ENCODE measurements at regions not wholly inside any gene's neighbourhood (a gene's known extent, or its start where the extent isn't known, plus 50 kb on each side); places are given as distances from the start of the nearest gene placed in this dataset.

DNA sequence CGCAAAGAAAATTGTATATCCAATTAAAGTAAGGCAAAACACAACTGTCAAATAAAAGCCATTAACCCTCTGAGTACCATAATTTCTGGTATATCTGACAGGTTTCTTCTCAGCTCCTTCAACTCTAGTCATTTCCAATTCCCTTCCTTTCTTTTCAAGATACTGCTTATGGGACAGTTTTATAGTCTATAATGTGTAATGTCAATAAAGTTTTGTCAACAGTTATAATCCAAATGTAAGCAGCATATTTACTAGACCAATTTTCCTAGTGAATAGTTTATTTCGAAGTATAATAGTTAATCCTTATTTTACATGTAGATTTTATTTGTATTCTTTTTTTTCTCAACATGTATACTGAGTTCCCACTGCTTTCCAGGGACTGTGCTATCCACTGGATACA, 1081.8 kb downstream of the EPHA7 start:
- H3K4me3 ChIP-seq = no peak overlapping the region
- H3K36me3 ChIP-seq (ENCODE audit: low read depth) = no peaks in the 10 kb centered on the region
- H3K4me2 ChIP-seq = no peak overlapping the region
- no peaks in the 10 kb centered on the region for H3K9me3 ChIP-seq (ENCODE audit: insufficient read depth, low read depth)
- H3K27ac ChIP-seq = no peak overlapping the region
- no peaks in the 10 kb centered on the region for H3K79me2 ChIP-seq (ENCODE audit: low read depth)
- no peaks in the 10 kb centered on the region for H3F3A ChIP-seq (ENCODE audit: insufficient read depth, low read depth)
- no peaks in the 10 kb centered on the region for H4K20me1 ChIP-seq (ENCODE audit: insufficient read depth)
- no peaks in the 10 kb centered on the region for H3K4me1 ChIP-seq (replicated peaks; ENCODE audit: insufficient read depth)
- intact Hi-C loops (cut with micrococcal nuclease; ENCODE audit: unreplicated experiment) = no loop called here
- no peak overlapping the region for H2AFZ ChIP-seq
- H3K9me2 ChIP-seq (ENCODE audit: insufficient read depth) = no peaks in the 10 kb centered on the region
- no TSS peak for BruUV-seq (replicated peaks)
- H3K27me3 ChIP-seq (ENCODE audit: insufficient read depth, low read depth) = no peaks in the 10 kb centered on the region
- CTCF ChIA-PET = no interaction called here
- no peak for DNase-seq
- TF ChIP-seq EZH2 (IDR thresholded peaks at IDR 0.05; ENCODE audit: low read depth) = no peak
- TF ChIP-seq, protein P1, sequence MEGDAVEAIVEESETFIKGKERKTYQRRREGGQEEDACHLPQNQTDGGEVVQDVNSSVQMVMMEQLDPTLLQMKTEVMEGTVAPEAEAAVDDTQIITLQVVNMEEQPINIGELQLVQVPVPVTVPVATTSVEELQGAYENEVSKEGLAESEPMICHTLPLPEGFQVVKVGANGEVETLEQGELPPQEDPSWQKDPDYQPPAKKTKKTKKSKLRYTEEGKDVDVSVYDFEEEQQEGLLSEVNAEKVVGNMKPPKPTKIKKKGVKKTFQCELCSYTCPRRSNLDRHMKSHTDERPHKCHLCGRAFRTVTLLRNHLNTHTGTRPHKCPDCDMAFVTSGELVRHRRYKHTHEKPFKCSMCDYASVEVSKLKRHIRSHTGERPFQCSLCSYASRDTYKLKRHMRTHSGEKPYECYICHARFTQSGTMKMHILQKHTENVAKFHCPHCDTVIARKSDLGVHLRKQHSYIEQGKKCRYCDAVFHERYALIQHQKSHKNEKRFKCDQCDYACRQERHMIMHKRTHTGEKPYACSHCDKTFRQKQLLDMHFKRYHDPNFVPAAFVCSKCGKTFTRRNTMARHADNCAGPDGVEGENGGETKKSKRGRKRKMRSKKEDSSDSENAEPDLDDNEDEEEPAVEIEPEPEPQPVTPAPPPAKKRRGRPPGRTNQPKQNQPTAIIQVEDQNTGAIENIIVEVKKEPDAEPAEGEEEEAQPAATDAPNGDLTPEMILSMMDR (conservative IDR thresholded peaks at IDR 0.05) = no peak
- POLR2A ChIA-PET (ENCODE audit: unreplicated experiment) = no interaction called here

DNA sequence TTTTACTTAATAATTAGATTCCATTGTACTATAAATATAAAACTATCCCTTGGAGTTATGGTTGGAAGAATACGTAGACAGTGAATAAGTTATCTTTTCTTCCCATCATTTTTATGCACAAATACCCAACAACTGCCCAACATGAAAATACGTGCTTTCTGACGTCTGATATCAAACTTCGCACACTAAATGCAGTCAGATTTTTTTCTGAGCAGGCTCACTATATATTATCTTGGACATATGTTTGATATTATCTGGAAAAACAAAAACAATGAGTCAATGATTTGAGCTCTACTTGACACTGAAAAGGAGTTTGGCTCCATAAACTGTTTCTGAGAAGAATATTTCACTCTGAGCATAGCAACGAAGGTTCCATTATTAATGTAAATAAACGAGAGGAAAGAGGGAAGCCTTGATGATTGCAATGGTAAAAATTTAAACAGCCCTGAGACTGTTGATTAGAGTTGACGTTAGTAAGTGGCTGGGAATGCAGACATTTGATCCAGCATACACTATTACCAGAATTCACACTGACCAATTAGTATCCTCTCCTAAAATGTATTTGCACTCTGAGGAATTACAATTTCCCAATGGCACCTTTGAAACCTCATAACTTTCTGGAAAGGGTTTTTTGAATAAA, 1090.0 kb downstream of the EPHA7 start:
- H3K27ac ChIP-seq = no peak overlapping the region
- BruUV-seq (replicated peaks) = no TSS peak
- H3K4me2 ChIP-seq = no peak overlapping the region
- no peaks in the 10 kb centered on the region for H3K9me3 ChIP-seq (ENCODE audit: insufficient read depth, low read depth)
- no peaks in the 10 kb centered on the region for H3K4me1 ChIP-seq (replicated peaks; ENCODE audit: insufficient read depth)
- H3K27me3 ChIP-seq (ENCODE audit: insufficient read depth, low read depth) = no peaks in the 10 kb centered on the region
- no peak for DNase-seq
- no peak for TF ChIP-seq EZH2 (IDR thresholded peaks at IDR 0.05; ENCODE audit: low read depth)
- TF ChIP-seq, protein P1 (conservative IDR thresholded peaks at IDR 0.05) = no peak
- no peak overlapping the region for H2AFZ ChIP-seq
- no peaks in the 10 kb centered on the region for H3K9me2 ChIP-seq (ENCODE audit: insufficient read depth)
- ChIA-PET POLR2A (ENCODE audit: unreplicated experiment) (no interaction called here), CTCF (no interaction called here)
- no peaks in the 10 kb centered on the region for H3F3A ChIP-seq (ENCODE audit: insufficient read depth, low read depth)
- no peaks in the 10 kb centered on the region for H3K79me2 ChIP-seq (ENCODE audit: low read depth)
- H3K4me3 ChIP-seq = no peak overlapping the region
- no peaks in the 10 kb centered on the region for H4K20me1 ChIP-seq (ENCODE audit: insufficient read depth)
- intact Hi-C loops (cut with micrococcal nuclease; ENCODE audit: unreplicated experiment) = no loop called here
- no peaks in the 10 kb centered on the region for H3K36me3 ChIP-seq (ENCODE audit: low read depth)

DNA sequence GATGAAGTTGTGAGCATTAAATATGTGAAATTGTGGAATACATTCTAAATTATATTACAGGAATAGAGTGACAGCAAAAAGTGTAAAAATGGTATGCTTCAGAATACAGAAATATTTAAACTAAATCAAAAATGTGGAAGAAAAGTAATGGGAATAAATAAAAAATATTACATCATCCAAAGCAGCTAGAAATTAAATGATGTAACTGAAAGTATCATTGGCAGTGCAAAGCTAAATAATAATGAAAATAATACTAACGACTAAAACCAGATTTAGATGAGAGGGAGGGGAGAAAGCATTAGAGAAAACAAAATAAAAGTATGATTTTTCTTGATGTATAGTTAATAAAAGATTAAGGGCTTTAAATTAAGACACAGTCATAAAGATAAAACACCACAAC, 1104.0 kb downstream of the EPHA7 start:
- CTCF ChIA-PET = no interaction called here
- TF ChIP-seq, protein P1 (conservative IDR thresholded peaks at IDR 0.05) = no peak
- TF ChIP-seq EZH2 (IDR thresholded peaks at IDR 0.05; ENCODE audit: low read depth) = no peak

More for the DNA sequence above, 1104.0 kb downstream of the EPHA7 start:
- H3K4me2 ChIP-seq = no peak overlapping the region
- POLR2A ChIA-PET (ENCODE audit: unreplicated experiment) = no interaction called here
- no peaks in the 10 kb centered on the region for H3K9me2 ChIP-seq (ENCODE audit: insufficient read depth)
- no TSS peak for BruUV-seq (replicated peaks)
- DNase-seq = no peak
- H3F3A ChIP-seq (ENCODE audit: insufficient read depth, low read depth) = no peaks in the 10 kb centered on the region
- no peaks in the 10 kb centered on the region for H3K4me1 ChIP-seq (replicated peaks; ENCODE audit: insufficient read depth)
- no peak overlapping the region for H3K4me3 ChIP-seq
- no peaks in the 10 kb centered on the region for H4K20me1 ChIP-seq (ENCODE audit: insufficient read depth)
- no peaks in the 10 kb centered on the region for H3K36me3 ChIP-seq (ENCODE audit: low read depth)
- intact Hi-C loops (cut with micrococcal nuclease; ENCODE audit: unreplicated experiment) = no loop called here
- H3K79me2 ChIP-seq (ENCODE audit: low read depth) = no peaks in the 10 kb centered on the region
- no peaks in the 10 kb centered on the region for H3K9me3 ChIP-seq (ENCODE audit: insufficient read depth, low read depth)
- no peak overlapping the region for H2AFZ ChIP-seq
- H3K27me3 ChIP-seq (ENCODE audit: insufficient read depth, low read depth) = no peaks in the 10 kb centered on the region
- no peak overlapping the region for H3K27ac ChIP-seq
